ENCODE measurements at regions not wholly inside any gene's neighbourhood (a gene's known extent, or its start where the extent isn't known, plus 50 kb on each side); places are given as distances from the start of the nearest gene placed in this dataset.
A peak's percentile ranks its signal among the peaks of the same experiment; 100 is the strongest.

DNA sequence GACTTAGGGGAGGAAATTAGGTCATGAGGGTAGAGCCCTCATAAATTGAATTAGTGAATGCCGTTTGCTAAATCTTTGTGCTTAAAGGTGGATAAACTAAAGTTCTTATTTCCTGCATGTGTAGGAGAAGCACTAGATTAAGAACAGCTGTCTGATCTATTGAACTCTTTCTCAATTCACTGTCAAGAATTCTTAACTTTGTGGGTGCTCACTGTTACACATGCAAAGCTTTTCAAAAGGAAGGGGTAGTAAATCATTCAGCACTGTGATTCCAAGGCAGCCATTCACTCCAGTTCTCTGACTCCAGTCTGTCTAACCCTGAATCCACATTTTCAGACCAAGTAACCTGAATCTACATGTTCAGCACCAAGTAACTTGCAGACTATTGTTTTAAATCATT, 1520.1 kb downstream of the PCDH18 start:
- BruUV-seq (replicated peaks): no TSS peak
- H3K27me3 ChIP-seq (replicated peaks; ENCODE audit: insufficient read depth, low read depth, low read length, poor library complexity): no peaks in the 10 kb centered on the region
- DNase-seq (ENCODE audit: low spot score): peak; percentile 40
- no peak overlapping the region for H3K27ac ChIP-seq (ENCODE audit: low read depth, low read length, poor library complexity, severe bottlenecking)
- no peaks in the 10 kb centered on the region for H3K36me3 ChIP-seq (ENCODE audit: insufficient read depth, low read length, poor library complexity, severe bottlenecking)
- TF ChIP-seq, protein P1, sequence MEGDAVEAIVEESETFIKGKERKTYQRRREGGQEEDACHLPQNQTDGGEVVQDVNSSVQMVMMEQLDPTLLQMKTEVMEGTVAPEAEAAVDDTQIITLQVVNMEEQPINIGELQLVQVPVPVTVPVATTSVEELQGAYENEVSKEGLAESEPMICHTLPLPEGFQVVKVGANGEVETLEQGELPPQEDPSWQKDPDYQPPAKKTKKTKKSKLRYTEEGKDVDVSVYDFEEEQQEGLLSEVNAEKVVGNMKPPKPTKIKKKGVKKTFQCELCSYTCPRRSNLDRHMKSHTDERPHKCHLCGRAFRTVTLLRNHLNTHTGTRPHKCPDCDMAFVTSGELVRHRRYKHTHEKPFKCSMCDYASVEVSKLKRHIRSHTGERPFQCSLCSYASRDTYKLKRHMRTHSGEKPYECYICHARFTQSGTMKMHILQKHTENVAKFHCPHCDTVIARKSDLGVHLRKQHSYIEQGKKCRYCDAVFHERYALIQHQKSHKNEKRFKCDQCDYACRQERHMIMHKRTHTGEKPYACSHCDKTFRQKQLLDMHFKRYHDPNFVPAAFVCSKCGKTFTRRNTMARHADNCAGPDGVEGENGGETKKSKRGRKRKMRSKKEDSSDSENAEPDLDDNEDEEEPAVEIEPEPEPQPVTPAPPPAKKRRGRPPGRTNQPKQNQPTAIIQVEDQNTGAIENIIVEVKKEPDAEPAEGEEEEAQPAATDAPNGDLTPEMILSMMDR (conservative IDR thresholded peaks at IDR 0.05; ENCODE audit: low read depth, low read length): no peak
- TF ChIP-seq EZH2 (IDR thresholded peaks at IDR 0.05; ENCODE audit: borderline replicate concordance, low read depth, low read length, poor library complexity, severe bottlenecking): no peak
- CTCF ChIA-PET: no interaction called here
- no peak overlapping the region for H3K4me3 ChIP-seq (ENCODE audit: low read depth, low read length, poor library complexity, severe bottlenecking)
- intact Hi-C loops (cut with micrococcal nuclease; ENCODE audit: unreplicated experiment): no loop called here
- H3K9me3 ChIP-seq (ENCODE audit: low read depth, low read length, poor library complexity, severe bottlenecking): no peaks in the 10 kb centered on the region
- peaks cover 5% of the 10 kb centered on the region for H3K4me1 ChIP-seq (ENCODE audit: insufficient read depth, low read length, poor library complexity, severe bottlenecking)
- POLR2A ChIA-PET (ENCODE audit: low non-redundant PET): no interaction called here

DNA sequence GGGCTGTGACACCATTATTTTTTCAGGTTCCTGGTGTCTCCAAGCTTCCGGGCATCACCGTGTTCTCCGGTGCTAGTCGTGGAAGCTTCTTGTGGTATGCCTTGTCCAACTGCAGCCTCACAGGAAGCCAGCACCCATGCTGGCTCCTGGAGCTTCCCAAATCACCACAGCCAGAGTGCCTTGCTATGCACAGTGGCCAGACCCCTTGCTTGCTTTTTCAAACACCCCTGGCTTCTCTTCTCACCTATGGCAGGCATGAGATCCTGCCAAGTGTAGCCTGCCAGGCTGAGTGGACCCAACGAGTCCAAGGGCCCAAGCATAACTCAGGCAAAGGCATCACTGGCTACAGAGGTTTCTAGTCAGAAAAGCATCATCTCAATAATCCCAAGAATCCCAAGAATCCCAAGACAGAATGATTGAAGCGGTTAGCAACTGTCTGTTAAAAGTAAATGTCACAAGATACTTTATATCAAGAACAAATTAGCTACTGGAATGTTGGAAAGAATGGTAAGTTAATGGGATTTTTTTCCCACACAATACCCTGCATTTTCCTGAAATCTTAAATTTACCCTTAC, 1522.9 kb downstream of the PCDH18 start:
- no TSS peak for BruUV-seq (replicated peaks)
- TF ChIP-seq, protein P1 (conservative IDR thresholded peaks at IDR 0.05; ENCODE audit: low read depth, low read length): no peak
- no peak for TF ChIP-seq EZH2 (IDR thresholded peaks at IDR 0.05; ENCODE audit: borderline replicate concordance, low read depth, low read length, poor library complexity, severe bottlenecking)
- Histone ChIP-seq H3K36me3 (ENCODE audit: insufficient read depth, low read length, poor library complexity, severe bottlenecking) (no peaks in the 10 kb centered on the region), H3K9me3 (ENCODE audit: low read depth, low read length, poor library complexity, severe bottlenecking) (no peaks in the 10 kb centered on the region), H3K27me3 (replicated peaks; ENCODE audit: insufficient read depth, low read depth, low read length, poor library complexity) (no peaks in the 10 kb centered on the region), H3K4me3 (ENCODE audit: low read depth, low read length, poor library complexity, severe bottlenecking) (no peak overlapping the region), H3K4me1 (ENCODE audit: insufficient read depth, low read length, poor library complexity, severe bottlenecking) (peaks cover 5% of the 10 kb centered on the region), H3K27ac (ENCODE audit: low read depth, low read length, poor library complexity, severe bottlenecking) (no peak overlapping the region)
- no peak for DNase-seq (ENCODE audit: low spot score)
- POLR2A ChIA-PET (ENCODE audit: low non-redundant PET): no interaction called here
- CTCF ChIA-PET: no interaction called here
- intact Hi-C loops (cut with micrococcal nuclease; ENCODE audit: unreplicated experiment): no loop called here

DNA sequence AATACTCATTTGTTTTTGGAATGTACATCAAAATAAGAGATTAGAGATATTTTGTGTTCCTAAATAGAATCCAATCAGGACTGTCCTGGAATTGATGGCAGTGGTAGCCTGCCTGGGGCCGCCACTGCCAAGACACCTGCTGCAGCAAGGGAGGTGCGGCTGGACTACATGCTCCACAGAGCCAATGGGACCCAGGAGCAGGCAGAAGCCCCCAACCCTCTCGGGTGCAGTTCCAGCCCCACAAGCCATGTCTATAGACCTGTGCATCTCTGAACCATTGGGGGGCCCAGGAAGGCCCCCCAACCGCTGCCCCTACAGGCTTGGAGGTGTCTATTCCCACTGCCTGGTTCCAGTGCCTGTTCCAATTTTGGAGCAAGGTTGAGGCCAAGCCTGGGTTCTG, 1524.3 kb downstream of the PCDH18 start:
- ChIA-PET POLR2A (ENCODE audit: low non-redundant PET) (no interaction called here), CTCF (no interaction called here)
- TF ChIP-seq, protein P1 (conservative IDR thresholded peaks at IDR 0.05; ENCODE audit: low read depth, low read length): no peak
- no peak for TF ChIP-seq EZH2 (IDR thresholded peaks at IDR 0.05; ENCODE audit: borderline replicate concordance, low read depth, low read length, poor library complexity, severe bottlenecking)
- Histone ChIP-seq H3K9me3 (ENCODE audit: low read depth, low read length, poor library complexity, severe bottlenecking) (no peaks in the 10 kb centered on the region), H3K27ac (ENCODE audit: low read depth, low read length, poor library complexity, severe bottlenecking) (no peak overlapping the region), H3K27me3 (replicated peaks; ENCODE audit: insufficient read depth, low read depth, low read length, poor library complexity) (no peaks in the 10 kb centered on the region), H3K4me1 (ENCODE audit: insufficient read depth, low read length, poor library complexity, severe bottlenecking) (peaks cover 5% of the 10 kb centered on the region), H3K4me3 (ENCODE audit: low read depth, low read length, poor library complexity, severe bottlenecking) (no peak overlapping the region), H3K36me3 (ENCODE audit: insufficient read depth, low read length, poor library complexity, severe bottlenecking) (no peaks in the 10 kb centered on the region)
- BruUV-seq (replicated peaks): no TSS peak
- no peak for DNase-seq (ENCODE audit: low spot score)
- intact Hi-C loops (cut with micrococcal nuclease; ENCODE audit: unreplicated experiment): no loop called here

Data from A673 (cell line).